Astrocyte (in vitro differentiated cells and primary cell): ENCODE measurements at regions not wholly inside any gene's neighbourhood (a gene's known extent, or its start where the extent isn't known, plus 50 kb on each side); places are given as distances from the start of the nearest gene placed in this dataset.

Experiments used
- CTCF ChIP-seq: IDR thresholded peaks from 2 replicates; pipeline ENCODE4 v1.5.1; 2011; ENCODE audit warnings: low read depth, mild to moderate bottlenecking, inconsistent platforms, low read length, moderate library complexity; ENCODE audit not compliant: insufficient read depth
- EZH2 ChIP-seq: IDR thresholded peaks from 2 replicates; pipeline ENCODE4 v1.6.1; 2012; ENCODE audit warnings: mild to moderate bottlenecking, low read length, inconsistent platforms; ENCODE audit not compliant: insufficient read depth

- TF ChIP-seq CTCF (no peak), EZH2 (no peak)
These were observed 298.7 kb downstream of the RND3 start for GRCh38 chr2:150188800-150189199.
